22Rv1 (cell line): ENCODE measurements at regions not wholly inside any gene's neighbourhood (a gene's known extent, or its start where the extent isn't known, plus 50 kb on each side); places are given as distances from the start of the nearest gene placed in this dataset.

Experiments used
- ZFX ChIP-seq: fragments of 450-650 bp; IDR thresholded peaks from 2 replicates; pipeline ENCODE4 v1.6.1; 2017; ENCODE audit warnings: antibody characterized with exemption, borderline replicate concordance
- TF ChIP-seq, protein P1 (sequence below): fragments of 450-650 bp; IDR thresholded peaks from 2 replicates; pipeline ENCODE4 v1.5.1; 2017; ENCODE audit warnings: mild to moderate bottlenecking

DNA sequence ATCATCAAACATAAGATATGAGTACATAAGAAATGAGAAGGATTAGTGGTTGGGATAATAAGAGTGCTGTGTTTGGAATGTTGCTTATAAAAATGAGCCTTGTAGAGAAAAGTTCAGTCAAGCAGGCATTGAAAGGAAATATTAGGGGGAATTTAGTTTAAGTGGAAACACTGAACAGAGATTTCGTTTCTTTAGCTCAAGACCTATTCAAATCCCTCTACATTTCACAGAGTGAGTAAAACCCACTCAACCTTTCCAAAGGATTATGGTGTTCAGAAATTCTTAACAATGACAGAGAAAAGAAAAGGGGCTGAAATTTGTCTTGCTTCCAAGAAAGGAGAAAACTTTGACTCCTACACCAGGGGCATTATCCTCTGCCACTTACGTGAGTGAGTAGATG, 1072.4 kb upstream of the LCORL start:
- TF ChIP-seq, protein P1, sequence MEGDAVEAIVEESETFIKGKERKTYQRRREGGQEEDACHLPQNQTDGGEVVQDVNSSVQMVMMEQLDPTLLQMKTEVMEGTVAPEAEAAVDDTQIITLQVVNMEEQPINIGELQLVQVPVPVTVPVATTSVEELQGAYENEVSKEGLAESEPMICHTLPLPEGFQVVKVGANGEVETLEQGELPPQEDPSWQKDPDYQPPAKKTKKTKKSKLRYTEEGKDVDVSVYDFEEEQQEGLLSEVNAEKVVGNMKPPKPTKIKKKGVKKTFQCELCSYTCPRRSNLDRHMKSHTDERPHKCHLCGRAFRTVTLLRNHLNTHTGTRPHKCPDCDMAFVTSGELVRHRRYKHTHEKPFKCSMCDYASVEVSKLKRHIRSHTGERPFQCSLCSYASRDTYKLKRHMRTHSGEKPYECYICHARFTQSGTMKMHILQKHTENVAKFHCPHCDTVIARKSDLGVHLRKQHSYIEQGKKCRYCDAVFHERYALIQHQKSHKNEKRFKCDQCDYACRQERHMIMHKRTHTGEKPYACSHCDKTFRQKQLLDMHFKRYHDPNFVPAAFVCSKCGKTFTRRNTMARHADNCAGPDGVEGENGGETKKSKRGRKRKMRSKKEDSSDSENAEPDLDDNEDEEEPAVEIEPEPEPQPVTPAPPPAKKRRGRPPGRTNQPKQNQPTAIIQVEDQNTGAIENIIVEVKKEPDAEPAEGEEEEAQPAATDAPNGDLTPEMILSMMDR = no peak
- no peak for TF ChIP-seq ZFX
